ENCODE measurements at regions not wholly inside any gene's neighbourhood (a gene's known extent, or its start where the extent isn't known, plus 50 kb on each side); places are given as distances from the start of the nearest gene placed in this dataset.

DNA sequence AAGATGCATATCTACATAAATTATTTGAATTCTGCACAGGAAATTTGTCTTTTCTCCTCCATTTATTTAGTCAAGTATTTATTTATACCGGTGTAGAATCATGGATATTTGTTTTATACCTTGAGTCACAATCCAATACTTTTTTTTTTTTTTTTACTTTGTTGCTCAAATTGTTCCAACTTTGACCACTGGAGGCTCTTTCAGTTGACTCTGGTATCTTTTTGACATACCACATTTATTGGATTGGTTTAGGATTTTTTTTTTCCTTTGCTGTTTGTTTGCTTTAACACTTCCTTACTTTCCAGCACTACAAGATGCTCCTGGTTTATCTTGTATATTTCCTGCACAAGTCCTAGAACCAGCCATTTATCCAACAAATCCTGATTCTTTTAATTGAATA is 543.1 kb upstream of the RIOK2 start:
- no peak overlapping the region for H4K8ac ChIP-seq (ENCODE audit: low read depth in 2 of 2, low read length in 2 of 2)
- no peak overlapping the region for H3K27ac ChIP-seq (ENCODE audit: insufficient read depth, low read length)
- H3K4me3 ChIP-seq (ENCODE audit: insufficient read depth, low read depth, low read length) = no peak overlapping the region
- no peaks in the 10 kb centered on the region for H3K9me1 ChIP-seq (ENCODE audit: insufficient read depth, low read length)
- no peak overlapping the region for H2BK15ac ChIP-seq (ENCODE audit: low read depth, low read length)
- no peak for ATAC-seq (ENCODE audit: low read depth)
- H3K27me3 ChIP-seq (ENCODE audit: control insufficient read depth, insufficient read depth, low read length) = no peaks in the 10 kb centered on the region
- H4K20me1 ChIP-seq (ENCODE audit: insufficient read depth, low read length) = no peaks in the 10 kb centered on the region
- no peak overlapping the region for H2BK5ac ChIP-seq (ENCODE audit: low read depth, low read length, poor library complexity, severe bottlenecking)
- H3K36me3 ChIP-seq (ENCODE audit: control insufficient read depth, insufficient read depth, low read length) = no peaks in the 10 kb centered on the region
- dilution Hi-C loops (cut with HindIII; ENCODE audit: low sequenced_read_pairs, unreplicated experiment) (no loop called here), intact Hi-C loops (cut with micrococcal nuclease) (loop anchor here (10.0 kb wide), 1 partner anchor 1039 kb away; no protein-coding TSS in a partner anchor), in situ Hi-C loops (cut with MboI; ENCODE audit: low sequenced_read_pairs) (no loop called here)
- no peak overlapping the region for H2BK20ac ChIP-seq (ENCODE audit: low read depth, low read length)
- ChIA-PET CTCF (interaction anchor here (0.6 to 0.7 kb wide), 4 partner anchors 31 to 762 kb away, joined by 3 to 7 read pairs (median 6); no protein-coding TSS in a partner anchor), POLR2A (ENCODE audit: unreplicated experiment) (no interaction called here)
- H3K56ac ChIP-seq (ENCODE audit: extremely low read depth, insufficient read depth, low read length) = no peak overlapping the region
- no peaks in the 10 kb centered on the region for H3K79me1 ChIP-seq (ENCODE audit: low read depth in 1 of 2, low read length in 2 of 2)
- no peak overlapping the region for H3K4ac ChIP-seq (ENCODE audit: low read depth, low read length)
- no peak overlapping the region for H3K18ac ChIP-seq (ENCODE audit: low read depth, low read length)
- no TSS peak for BruUV-seq (replicated peaks)
- no peak overlapping the region for H3K4me2 ChIP-seq (ENCODE audit: low read depth, low read length)
- H3K23ac ChIP-seq (ENCODE audit: low read depth, low read length) = no peak overlapping the region
- no peak overlapping the region for H4K5ac ChIP-seq (ENCODE audit: low read depth, low read length)
- H2AK9ac ChIP-seq (replicated peaks; ENCODE audit: low read depth, low read length, poor library complexity) = no peak overlapping the region
- H4K91ac ChIP-seq (ENCODE audit: insufficient read depth, low read depth, low read length) = no peak overlapping the region
- H3K14ac ChIP-seq (replicated peaks; ENCODE audit: low read depth, low read length) = no peak overlapping the region
- no peaks in the 10 kb centered on the region; the same call in 1 of the 2 replicates for H3K9me3 ChIP-seq (ENCODE audit: control insufficient read depth, insufficient read depth, low read length)
- DNase-seq = no peak
- H2AFZ ChIP-seq (replicated peaks; ENCODE audit: low read length, poor library complexity) = no peak overlapping the region
- no CpG with 5 or more reads among the region's 1 CpG for WGBS, 2 experiments (ENCODE audit: extremely low coverage in 2 of 2, insufficient read length in 1 of 2)
- H3K4me1 ChIP-seq (ENCODE audit: control insufficient read depth, insufficient read depth, low read length) = no peaks in the 10 kb centered on the region
- H2AK5ac ChIP-seq (ENCODE audit: low read depth, low read length) = no peak overlapping the region
- no peak overlapping the region for H3K9ac ChIP-seq (ENCODE audit: low read depth, low read length)
- TF ChIP-seq NFE2L2 (IDR thresholded peaks at IDR 0.05; ENCODE audit: low read depth, low read length) (no peak), RCOR1 (IDR thresholded peaks at IDR 0.05; ENCODE audit: insufficient replicate concordance, low read length) (no peak), MXI1 (IDR thresholded peaks at IDR 0.05; ENCODE audit: borderline replicate concordance, low read depth, low read length) (no peak), POLR2A (IDR thresholded peaks at IDR 0.05; ENCODE audit: low read depth, low read length) (no peak), SMC3 (IDR thresholded peaks at IDR 0.05; ENCODE audit: low read depth, low read length) (no peak), FOS (IDR thresholded peaks at IDR 0.05; ENCODE audit: low read depth, low read length) (no peak), BHLHE40 (IDR thresholded peaks at IDR 0.05; ENCODE audit: low read depth, low read length) (no peak), MAFK (IDR thresholded peaks at IDR 0.05; ENCODE audit: low read depth, low read length) (no peak), CHD1 (IDR thresholded peaks at IDR 0.05; ENCODE audit: low read depth, low read length) (no peak), CEBPB (IDR thresholded peaks at IDR 0.05; ENCODE audit: low read depth, low read length) (no peak), RFX5 (IDR thresholded peaks at IDR 0.05; ENCODE audit: low read depth, low read length) (no peak), ELK1 (IDR thresholded peaks at IDR 0.05; ENCODE audit: borderline replicate concordance, low read depth, low read length) (no peak), MAZ (IDR thresholded peaks at IDR 0.05; ENCODE audit: borderline replicate concordance, low read depth, low read length) (no peak), RAD21 (IDR thresholded peaks at IDR 0.05; ENCODE audit: low read length) (no peak), USF2 (IDR thresholded peaks at IDR 0.05; ENCODE audit: low read depth, low read length) (no peak)
- TF ChIP-seq, protein P1, sequence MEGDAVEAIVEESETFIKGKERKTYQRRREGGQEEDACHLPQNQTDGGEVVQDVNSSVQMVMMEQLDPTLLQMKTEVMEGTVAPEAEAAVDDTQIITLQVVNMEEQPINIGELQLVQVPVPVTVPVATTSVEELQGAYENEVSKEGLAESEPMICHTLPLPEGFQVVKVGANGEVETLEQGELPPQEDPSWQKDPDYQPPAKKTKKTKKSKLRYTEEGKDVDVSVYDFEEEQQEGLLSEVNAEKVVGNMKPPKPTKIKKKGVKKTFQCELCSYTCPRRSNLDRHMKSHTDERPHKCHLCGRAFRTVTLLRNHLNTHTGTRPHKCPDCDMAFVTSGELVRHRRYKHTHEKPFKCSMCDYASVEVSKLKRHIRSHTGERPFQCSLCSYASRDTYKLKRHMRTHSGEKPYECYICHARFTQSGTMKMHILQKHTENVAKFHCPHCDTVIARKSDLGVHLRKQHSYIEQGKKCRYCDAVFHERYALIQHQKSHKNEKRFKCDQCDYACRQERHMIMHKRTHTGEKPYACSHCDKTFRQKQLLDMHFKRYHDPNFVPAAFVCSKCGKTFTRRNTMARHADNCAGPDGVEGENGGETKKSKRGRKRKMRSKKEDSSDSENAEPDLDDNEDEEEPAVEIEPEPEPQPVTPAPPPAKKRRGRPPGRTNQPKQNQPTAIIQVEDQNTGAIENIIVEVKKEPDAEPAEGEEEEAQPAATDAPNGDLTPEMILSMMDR (conservative IDR thresholded peaks at IDR 0.05; ENCODE audit: low read depth, low read length) = no peak
- no peak overlapping the region for H2BK120ac ChIP-seq (ENCODE audit: low read depth, low read length)
